Stomach smooth muscle (tissue), 2 donors: ENCODE measurements at regions not wholly inside any gene's neighbourhood (a gene's known extent, or its start where the extent isn't known, plus 50 kb on each side); places are given as distances from the start of the nearest gene placed in this dataset.
"Not testable (repeated sequence)": the region's sequence is repeated elsewhere in the genome, so short reads cannot be mapped to it uniquely, and the experiment has no call there.

Experiments
- H3K27ac ChIP-seq: one replicate; pipeline ENCODE4 v1.7.0; 2013; ENCODE audit warnings: mild to moderate bottlenecking, low read length, inconsistent platforms
- H3K27me3 ChIP-seq, 2 donors: one replicate each; pipeline ENCODE4 v1.7.0; 2013; ENCODE audit warnings: low read length in 2 of 2; ENCODE audit not compliant: insufficient read depth in 2 of 2, control insufficient read depth in 1 of 2
- H3K36me3 ChIP-seq, 2 donors: one replicate each; pipeline ENCODE4 v1.7.0; 2013; ENCODE audit warnings: low read length in 2 of 2; ENCODE audit not compliant: control insufficient read depth in 2 of 2, insufficient read depth in 2 of 2
- H3K4me1 ChIP-seq: one replicate; pipeline ENCODE4 v1.7.0; 2013; ENCODE audit warnings: low read length; ENCODE audit not compliant: control insufficient read depth, insufficient read depth
- H3K4me3 ChIP-seq, 2 donors: one replicate each; pipeline ENCODE4 v1.7.0; 2013; ENCODE audit warnings: low read length in 2 of 2
- H3K9ac ChIP-seq, 2 donors: one replicate each; pipeline ENCODE4 v1.7.0; 2013; ENCODE audit warnings: low read length in 2 of 2, mild to moderate bottlenecking in 1 of 2
- H3K9me3 ChIP-seq, 2 donors: one replicate each; pipeline ENCODE4 v1.7.0; 2013; ENCODE audit warnings: low read length in 2 of 2; ENCODE audit not compliant: control insufficient read depth in 2 of 2
- donor health status: healthy.
- donor health status: Pancreatic carcinoma.

GRCh38 chr10:31664803-31665202, 263.8 kb downstream of the ARHGAP12 start:
- Histone ChIP-seq H3K27me3 (no peaks in the 10 kb centered on the region), H3K27ac (peak overlapping the region; percentile 60)

GRCh38 chr10:31664071-31664470, 264.6 kb downstream of the ARHGAP12 start:
- H3K27me3 ChIP-seq, H3K9ac ChIP-seq, H3K4me3 ChIP-seq, H3K9me3 ChIP-seq, H3K36me3 ChIP-seq: not testable (repeated sequence)
- H3K27ac ChIP-seq: peak overlapping the region; percentile 60
- H3K4me1 ChIP-seq: peaks cover 34% of the 10 kb centered on the region

More at GRCh38 chr10:31664803-31665202, 263.8 kb downstream of the ARHGAP12 start:
- Histone ChIP-seq H3K9me3 (no peaks in the 10 kb centered on the region), H3K4me1 (peaks cover 35% of the 10 kb centered on the region), H3K36me3 (no peaks in the 10 kb centered on the region), H3K9ac (no peak overlapping the region), H3K4me3 (no peak overlapping the region)

- Histone ChIP-seq H3K4me3 (no peak overlapping the region), H3K9me3 (no peaks in the 10 kb centered on the region), H3K4me1 (peaks cover 30% of the 10 kb centered on the region), H3K36me3 (no peaks in the 10 kb centered on the region), H3K27me3 (no peaks in the 10 kb centered on the region), H3K9ac (peak overlapping the region; percentile 36 to 52), H3K27ac (peak overlapping the region; percentile 95)
Measured at GRCh38 chr10:31660300-31660699, 268.3 kb downstream of the ARHGAP12 start.

- no peaks in the 10 kb centered on the region for H3K9me3 ChIP-seq
- no peaks in the 10 kb centered on the region for H3K27me3 ChIP-seq
- no peak overlapping the region for H3K4me3 ChIP-seq
- no peaks in the 10 kb centered on the region for H3K36me3 ChIP-seq
- H3K9ac ChIP-seq: no peak overlapping the region
- H3K27ac ChIP-seq: peak overlapping the region; percentile 95
- peaks cover 30% of the 10 kb centered on the region for H3K4me1 ChIP-seq
Measured at GRCh38 chr10:31659665-31660064, 269.0 kb downstream of the ARHGAP12 start.

GRCh38 chr10:31657434-31657872, 271.2 kb downstream of the ARHGAP12 start:
- H3K9ac ChIP-seq: no peak overlapping the region
- H3K27ac ChIP-seq: no peak overlapping the region
- H3K9me3 ChIP-seq: no peaks in the 10 kb centered on the region
- H3K36me3 ChIP-seq: no peaks in the 10 kb centered on the region
- peaks cover 22% of the 10 kb centered on the region for H3K4me1 ChIP-seq
- H3K4me3 ChIP-seq: no peak overlapping the region
- no peaks in the 10 kb centered on the region for H3K27me3 ChIP-seq

GRCh38 chr10:31656851-31657433, 271.7 kb downstream of the ARHGAP12 start:
- Histone ChIP-seq H3K36me3 (no peaks in the 10 kb centered on the region), H3K4me1 (peaks cover 18% of the 10 kb centered on the region), H3K4me3 (no peak overlapping the region), H3K27ac (no peak overlapping the region), H3K9ac (no peak overlapping the region), H3K27me3 (no peaks in the 10 kb centered on the region), H3K9me3 (no peaks in the 10 kb centered on the region)

- no peak overlapping the region for H3K27ac ChIP-seq
- no peaks in the 10 kb centered on the region for H3K36me3 ChIP-seq
- no peak overlapping the region for H3K9ac ChIP-seq
Measured at GRCh38 chr10:31652038-31652437, 276.6 kb downstream of the ARHGAP12 start.

GRCh38 chr10:31650010-31650409, 278.6 kb downstream of the ARHGAP12 start:
- peak overlapping the region; percentile 69 for H3K27ac ChIP-seq
- H3K36me3 ChIP-seq: no peaks in the 10 kb centered on the region
- H3K27me3 ChIP-seq: no peaks in the 10 kb centered on the region
- H3K4me1 ChIP-seq: peaks cover 5% of the 10 kb centered on the region
- H3K9me3 ChIP-seq: no peaks in the 10 kb centered on the region
- H3K9ac ChIP-seq: peak overlapping the region; percentile 7 to 50
- peak overlapping the region; percentile 59 to 62 for H3K4me3 ChIP-seq

More at GRCh38 chr10:31652038-31652437, 276.6 kb downstream of the ARHGAP12 start:
- Histone ChIP-seq H3K9me3 (no peaks in the 10 kb centered on the region), H3K27me3 (no peaks in the 10 kb centered on the region), H3K4me3 (no peak overlapping the region), H3K4me1 (peaks cover 5% of the 10 kb centered on the region)

- no peaks in the 10 kb centered on the region for H3K27me3 ChIP-seq
- no peak overlapping the region for H3K9ac ChIP-seq
- no peaks in the 10 kb centered on the region for H3K36me3 ChIP-seq
- H3K4me1 ChIP-seq: peaks cover 5% of the 10 kb centered on the region
- no peak overlapping the region for H3K27ac ChIP-seq
- H3K4me3 ChIP-seq: no peak overlapping the region
- no peaks in the 10 kb centered on the region for H3K9me3 ChIP-seq
Measured at GRCh38 chr10:31648966-31649365, 279.7 kb downstream of the ARHGAP12 start.

- Histone ChIP-seq H3K27ac (no peak overlapping the region), H3K36me3 (no peaks in the 10 kb centered on the region)
Measured at GRCh38 chr10:31647861-31648260, 280.8 kb downstream of the ARHGAP12 start.

GRCh38 chr10:31646519-31646918, 282.1 kb downstream of the ARHGAP12 start:
- H3K27ac ChIP-seq: no peak overlapping the region
- no peaks in the 10 kb centered on the region for H3K9me3 ChIP-seq
- H3K4me1 ChIP-seq: peaks cover 5% of the 10 kb centered on the region
- no peaks in the 10 kb centered on the region for H3K36me3 ChIP-seq
- no peak overlapping the region for H3K9ac ChIP-seq
- H3K4me3 ChIP-seq: no peak overlapping the region
- H3K27me3 ChIP-seq: no peaks in the 10 kb centered on the region

More at GRCh38 chr10:31647861-31648260, 280.8 kb downstream of the ARHGAP12 start:
- no peaks in the 10 kb centered on the region for H3K9me3 ChIP-seq
- no peaks in the 10 kb centered on the region for H3K27me3 ChIP-seq
- H3K4me1 ChIP-seq: peaks cover 5% of the 10 kb centered on the region
- H3K9ac ChIP-seq: no peak overlapping the region
- H3K4me3 ChIP-seq: no peak overlapping the region
